ENCODE measurements at regions not wholly inside any gene's neighbourhood (a gene's known extent, or its start where the extent isn't known, plus 50 kb on each side); places are given as distances from the start of the nearest gene placed in this dataset.

- no peak for TF ChIP-seq EZH2phosphoT487 (IDR thresholded peaks at IDR 0.05; ENCODE audit: borderline replicate concordance)
- TF ChIP-seq CTCF (conservative IDR thresholded peaks at IDR 0.05; ENCODE audit: low read length) = no peak
- Histone ChIP-seq H2AFZ (ENCODE audit: low read length) (no peak overlapping the region), H3K79me2 (ENCODE audit: insufficient read depth, low read length) (no peaks in the 10 kb centered on the region), H3K4me1 (ENCODE audit: insufficient read depth, low read length, poor library complexity, severe bottlenecking) (no peaks in the 10 kb centered on the region), H3K4me2 (ENCODE audit: low read depth, low read length, poor library complexity, severe bottlenecking) (no peak overlapping the region), H3K9ac (ENCODE audit: low read depth, low read length, poor library complexity, severe bottlenecking) (no peak overlapping the region), H4K20me1 (ENCODE audit: insufficient read depth, low read length, poor library complexity, severe bottlenecking) (no peaks in the 10 kb centered on the region), H3F3A (ENCODE audit: low read depth) (no peaks in the 10 kb centered on the region), H3K36me3 (ENCODE audit: insufficient read depth, low read length) (no peaks in the 10 kb centered on the region), H3K4me3 (ENCODE audit: low read length, poor library complexity, severe bottlenecking) (no peak overlapping the region), H3K9me2 (replicated peaks; ENCODE audit: low read depth, low read length) (no peaks in the 10 kb centered on the region), H3K9me3 (ENCODE audit: insufficient read depth, low read depth, low read length) (no peaks in the 10 kb centered on the region; the same call in 1 of the 2 replicates), H3K27me3 (ENCODE audit: insufficient read depth, low read length, poor library complexity, severe bottlenecking) (no peaks in the 10 kb centered on the region)
Observed at GRCh38 chr18:28690100-28690499, 513.2 kb upstream of the CDH2 start.

GRCh38 chr18:28689588-28689987 lies 512.7 kb upstream of the CDH2 start:
- Histone ChIP-seq H3K4me2 (ENCODE audit: low read depth, low read length, poor library complexity, severe bottlenecking) (no peak overlapping the region), H3K9ac (ENCODE audit: low read depth, low read length, poor library complexity, severe bottlenecking) (no peak overlapping the region), H3F3A (ENCODE audit: low read depth) (no peaks in the 10 kb centered on the region), H3K4me1 (ENCODE audit: insufficient read depth, low read length, poor library complexity, severe bottlenecking) (no peaks in the 10 kb centered on the region), H3K9me2 (replicated peaks; ENCODE audit: low read depth, low read length) (no peaks in the 10 kb centered on the region), H4K20me1 (ENCODE audit: insufficient read depth, low read length, poor library complexity, severe bottlenecking) (no peaks in the 10 kb centered on the region), H3K27me3 (ENCODE audit: insufficient read depth, low read length, poor library complexity, severe bottlenecking) (no peaks in the 10 kb centered on the region), H3K36me3 (ENCODE audit: insufficient read depth, low read length) (no peaks in the 10 kb centered on the region), H3K4me3 (ENCODE audit: low read length, poor library complexity, severe bottlenecking) (no peak overlapping the region), H3K9me3 (ENCODE audit: insufficient read depth, low read depth, low read length) (no peaks in the 10 kb centered on the region; the same call in 1 of the 2 replicates), H2AFZ (ENCODE audit: low read length) (no peak overlapping the region), H3K79me2 (ENCODE audit: insufficient read depth, low read length) (no peaks in the 10 kb centered on the region)
- TF ChIP-seq EZH2phosphoT487 (IDR thresholded peaks at IDR 0.05; ENCODE audit: borderline replicate concordance) (no peak), CTCF (conservative IDR thresholded peaks at IDR 0.05; ENCODE audit: low read length) (no peak)

- H3K79me2 ChIP-seq (ENCODE audit: insufficient read depth, low read length) = no peaks in the 10 kb centered on the region
- no peak overlapping the region for H3K4me2 ChIP-seq (ENCODE audit: low read depth, low read length, poor library complexity, severe bottlenecking)
- H3K4me1 ChIP-seq (ENCODE audit: insufficient read depth, low read length, poor library complexity, severe bottlenecking) = no peaks in the 10 kb centered on the region
- H3K36me3 ChIP-seq (ENCODE audit: insufficient read depth, low read length) = no peaks in the 10 kb centered on the region
- H3K9ac ChIP-seq (ENCODE audit: low read depth, low read length, poor library complexity, severe bottlenecking) = no peak overlapping the region
- no peaks in the 10 kb centered on the region for H3K9me3 ChIP-seq (ENCODE audit: insufficient read depth, low read depth, low read length)
- TF ChIP-seq CTCF (conservative IDR thresholded peaks at IDR 0.05; ENCODE audit: low read length) = no peak
- H4K20me1 ChIP-seq (ENCODE audit: insufficient read depth, low read length, poor library complexity, severe bottlenecking) = no peaks in the 10 kb centered on the region
- H3K9me2 ChIP-seq (replicated peaks; ENCODE audit: low read depth, low read length) = no peaks in the 10 kb centered on the region
- H3F3A ChIP-seq (ENCODE audit: low read depth) = no peaks in the 10 kb centered on the region
- H3K27me3 ChIP-seq (ENCODE audit: insufficient read depth, low read length, poor library complexity, severe bottlenecking) = no peaks in the 10 kb centered on the region
- no peak overlapping the region for H3K4me3 ChIP-seq (ENCODE audit: low read length, poor library complexity, severe bottlenecking)
- no peak overlapping the region for H2AFZ ChIP-seq (ENCODE audit: low read length)
Observed at GRCh38 chr18:28684746-28685355, 507.9 kb upstream of the CDH2 start.
